Endodermal cell (in vitro differentiated cells): ENCODE measurements at regions not wholly inside any gene's neighbourhood (a gene's known extent, or its start where the extent isn't known, plus 50 kb on each side); places are given as distances from the start of the nearest gene placed in this dataset.

Experiments
- DNase-seq: peaks from one replicate; pipeline ENCODE4 v3.0.0-alpha.2; 2017
- H3K27ac ChIP-seq: 2 replicates; pipeline ENCODE4 v1.5.1; 2013; ENCODE audit warnings: mild to moderate bottlenecking, low read depth, low read length, moderate library complexity
- H3K27me3 ChIP-seq: 2 replicates; pipeline ENCODE4 v1.6.1; 2013; ENCODE audit warnings: mild to moderate bottlenecking, low read length, moderate library complexity; ENCODE audit not compliant: insufficient read depth, control insufficient read depth, poor library complexity, severe bottlenecking
- H3K36me3 ChIP-seq: 2 replicates; pipeline ENCODE4 v1.7.0; 2013; ENCODE audit warnings: mild to moderate bottlenecking, low read length, moderate library complexity; ENCODE audit not compliant: control insufficient read depth, insufficient read depth
- H3K4me1 ChIP-seq: one replicate; pipeline ENCODE4 v1.7.0; 2013; ENCODE audit warnings: low read length; ENCODE audit not compliant: control insufficient read depth, insufficient read depth
- H3K4me3 ChIP-seq: 2 replicates; pipeline ENCODE4 v1.5.1; 2013; ENCODE audit warnings: mild to moderate bottlenecking, low read length, moderate library complexity
- H3K9ac ChIP-seq: 2 replicates; pipeline ENCODE4 v1.6.1; 2013; ENCODE audit warnings: mild to moderate bottlenecking, low read length, moderate library complexity; ENCODE audit not compliant: poor library complexity, severe bottlenecking; ENCODE audit errors: extremely low read depth
- H3K9me3 ChIP-seq: 2 replicates; pipeline ENCODE4 v1.6.1; 2013; ENCODE audit warnings: mild to moderate bottlenecking, low read length, moderate library complexity; ENCODE audit not compliant: control insufficient read depth
- H3K27ac Mint-ChIP-seq: 2 replicates; pipeline ENCODE4 v1.8.0; 2020; ENCODE audit warnings: mixed read lengths
- H3K27me3 Mint-ChIP-seq: 2 replicates; pipeline ENCODE4 v1.8.0; 2021; ENCODE audit warnings: mild to moderate bottlenecking, mixed read lengths; ENCODE audit not compliant: insufficient read depth
- H3K36me3 Mint-ChIP-seq: 2 replicates; pipeline ENCODE4 v1.8.0; 2020; ENCODE audit warnings: low read depth, mixed read lengths
- H3K4me1 Mint-ChIP-seq: 2 replicates; pipeline ENCODE4 v1.8.0; 2020; ENCODE audit warnings: mixed read lengths
- H3K4me3 Mint-ChIP-seq: 2 replicates; pipeline ENCODE4 v1.8.0; 2020; ENCODE audit warnings: mild to moderate bottlenecking, moderate library complexity, mixed read lengths
- H3K9me3 Mint-ChIP-seq: 2 replicates; pipeline ENCODE4 v1.8.0; 2020; ENCODE audit warnings: mild to moderate bottlenecking, mixed read lengths
- WGBS, 2 experiments: methylation state at CpG; one replicate each; pipeline versions ENCODE4 v1.1.5 to v1.1.7; 2013; ENCODE audit warnings: missing lambda C conversion rate in 2 of 2, mixed read lengths in 1 of 2; ENCODE audit not compliant: insufficient coverage in 1 of 2, insufficient read length in 1 of 2; 5-methylcytosine and 5-hydroxymethylcytosine counted together
- TF ChIP-seq, protein P1 (sequence below): fragments of 200-600 bp; sonication (generic); conservative IDR thresholded peaks from 2 replicates; pipeline ENCODE4 v1.5.0; 2021; ENCODE audit warnings: antibody characterized with exemption, mild to moderate bottlenecking

DNA sequence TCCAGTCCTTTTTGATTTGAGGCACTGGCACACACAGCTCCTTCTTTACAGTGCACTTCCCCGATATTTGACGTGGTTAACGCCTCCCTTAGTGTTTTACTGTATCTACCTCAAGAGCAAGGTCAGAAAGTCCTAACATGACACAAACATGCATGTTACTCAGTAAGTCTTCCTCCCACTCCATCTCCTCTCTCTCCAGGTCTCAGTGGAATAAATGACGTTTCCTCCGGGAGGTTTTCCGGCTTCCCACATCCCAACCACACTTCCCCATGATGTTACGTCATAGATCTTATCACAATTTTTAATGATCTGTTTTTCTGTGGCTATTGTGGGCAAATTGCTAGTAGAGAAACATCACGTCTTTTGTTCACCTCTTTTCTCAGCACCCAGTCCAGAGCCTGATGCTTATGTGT is 165.7 kb downstream of the PTPN20 start:
- Histone ChIP-seq H3K4me3 (no peak overlapping the region), H3K27ac (no peak overlapping the region), H3K27me3 (no peaks in the 10 kb centered on the region), H3K36me3 (no peaks in the 10 kb centered on the region), H3K4me1 (no peaks in the 10 kb centered on the region), H3K9ac (no peak overlapping the region), H3K9me3 (no peaks in the 10 kb centered on the region)
- Mint-ChIP-seq H3K27ac (no peak overlapping the region), H3K36me3 (no peaks in the 10 kb centered on the region), H3K4me3 (no peak overlapping the region), H3K27me3 (peaks cover 19% of the 10 kb centered on the region), H3K9me3 (peaks cover 1% of the 10 kb centered on the region), H3K4me1 (no peaks in the 10 kb centered on the region)
- DNase-seq = peak; percentile 32
- TF ChIP-seq, protein P1, sequence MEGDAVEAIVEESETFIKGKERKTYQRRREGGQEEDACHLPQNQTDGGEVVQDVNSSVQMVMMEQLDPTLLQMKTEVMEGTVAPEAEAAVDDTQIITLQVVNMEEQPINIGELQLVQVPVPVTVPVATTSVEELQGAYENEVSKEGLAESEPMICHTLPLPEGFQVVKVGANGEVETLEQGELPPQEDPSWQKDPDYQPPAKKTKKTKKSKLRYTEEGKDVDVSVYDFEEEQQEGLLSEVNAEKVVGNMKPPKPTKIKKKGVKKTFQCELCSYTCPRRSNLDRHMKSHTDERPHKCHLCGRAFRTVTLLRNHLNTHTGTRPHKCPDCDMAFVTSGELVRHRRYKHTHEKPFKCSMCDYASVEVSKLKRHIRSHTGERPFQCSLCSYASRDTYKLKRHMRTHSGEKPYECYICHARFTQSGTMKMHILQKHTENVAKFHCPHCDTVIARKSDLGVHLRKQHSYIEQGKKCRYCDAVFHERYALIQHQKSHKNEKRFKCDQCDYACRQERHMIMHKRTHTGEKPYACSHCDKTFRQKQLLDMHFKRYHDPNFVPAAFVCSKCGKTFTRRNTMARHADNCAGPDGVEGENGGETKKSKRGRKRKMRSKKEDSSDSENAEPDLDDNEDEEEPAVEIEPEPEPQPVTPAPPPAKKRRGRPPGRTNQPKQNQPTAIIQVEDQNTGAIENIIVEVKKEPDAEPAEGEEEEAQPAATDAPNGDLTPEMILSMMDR = no peak
- 91 to 100% methylated on average over 4 to 8 of the region's 8 CpGs for WGBS, 2 experiments

DNA sequence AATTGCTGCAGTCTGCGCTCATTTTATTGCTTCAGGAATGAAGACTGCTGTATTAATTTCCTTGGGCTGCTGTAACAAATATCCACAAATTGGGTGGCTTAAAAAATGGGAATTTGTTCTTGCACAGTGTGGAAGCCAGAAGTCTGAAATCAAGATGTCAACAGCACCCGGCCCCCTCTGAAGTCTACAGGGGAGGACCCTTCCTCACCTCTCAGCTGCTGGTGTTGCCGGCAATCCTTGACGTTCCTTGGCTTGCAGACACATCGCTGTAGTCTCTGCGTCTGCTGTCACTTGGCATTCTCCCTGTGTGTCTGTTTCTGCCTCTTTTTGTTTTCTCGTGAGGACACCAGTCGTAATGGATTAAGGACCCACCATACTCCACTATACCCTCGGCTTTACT is 166.2 kb downstream of the PTPN20 start:
- Mint-ChIP-seq H3K27me3 (peaks cover 20% of the 10 kb centered on the region), H3K27ac (no peak overlapping the region), H3K9me3 (peaks cover 2% of the 10 kb centered on the region), H3K36me3 (no peaks in the 10 kb centered on the region), H3K4me3 (no peak overlapping the region), H3K4me1 (no peaks in the 10 kb centered on the region)
- H3K9ac ChIP-seq = no peak overlapping the region
- H3K9me3 ChIP-seq = no peaks in the 10 kb centered on the region
- no peak for DNase-seq
- TF ChIP-seq, protein P1 = no peak
- no peaks in the 10 kb centered on the region for H3K4me1 ChIP-seq
- no peak overlapping the region for H3K4me3 ChIP-seq
- no peak overlapping the region for H3K27ac ChIP-seq
- H3K36me3 ChIP-seq = no peaks in the 10 kb centered on the region
- H3K27me3 ChIP-seq = no peaks in the 10 kb centered on the region
- 82 to 90% methylated on average over 7 to 9 of the region's 9 CpGs for WGBS, 2 experiments

DNA sequence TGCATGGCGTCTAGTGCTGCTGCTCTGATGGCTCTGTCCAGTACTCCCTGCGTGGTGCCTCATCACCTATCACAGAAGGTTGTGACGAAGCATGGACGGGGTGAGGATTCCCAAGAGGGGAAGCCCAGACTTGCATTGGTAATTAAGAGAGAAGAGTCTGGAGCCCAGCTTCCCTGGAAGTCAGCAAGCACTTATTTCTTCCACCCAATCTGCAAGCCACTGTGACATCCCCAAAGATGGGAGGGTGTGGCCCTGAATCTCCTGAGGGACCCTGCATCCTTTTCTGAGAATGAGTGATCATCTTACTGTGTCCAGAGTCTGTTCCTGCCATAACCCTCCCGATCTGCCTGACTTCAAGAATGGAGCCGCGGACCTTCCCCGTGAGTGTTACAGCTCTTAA is 166.7 kb downstream of the PTPN20 start:
- H3K27me3 ChIP-seq = no peaks in the 10 kb centered on the region
- H3K4me3 Mint-ChIP-seq = no peak overlapping the region
- peak; percentile 30 for DNase-seq
- H3K4me1 ChIP-seq = no peaks in the 10 kb centered on the region
- H3K4me3 ChIP-seq = no peak overlapping the region
- no peaks in the 10 kb centered on the region for H3K9me3 ChIP-seq
- no peak overlapping the region for H3K27ac ChIP-seq
- no peaks in the 10 kb centered on the region for H3K36me3 ChIP-seq
- H3K9me3 Mint-ChIP-seq = peaks cover 2% of the 10 kb centered on the region
- H3K27ac Mint-ChIP-seq = no peak overlapping the region
- H3K4me1 Mint-ChIP-seq = no peaks in the 10 kb centered on the region
- WGBS, 2 experiments = 91 to 100% methylated on average over 2 to 8 of the region's 8 CpGs
- no peak overlapping the region for H3K9ac ChIP-seq
- TF ChIP-seq, protein P1 = no peak
- no peaks in the 10 kb centered on the region for H3K36me3 Mint-ChIP-seq
- peaks cover 24% of the 10 kb centered on the region for H3K27me3 Mint-ChIP-seq
